Panc1 (cell line): ENCODE measurements at regions not wholly inside any gene's neighbourhood (a gene's known extent, or its start where the extent isn't known, plus 50 kb on each side); places are given as distances from the start of the nearest gene placed in this dataset.

Source experiments
- ATAC-seq: fragments of 200-7000 bp; cut with Tn5 transposase; 2 replicates; pipeline ENCODE4 v1.9.1; 2020; ENCODE audit warnings: mild to moderate bottlenecking, moderate library complexity
- BruUV-seq: library from RNA; stranded (reverse); fragments of 400-500 nt; replicated peaks from 2 replicates; lab custom pipeline; 2021; lab: Mats Ljungman, UMichigan
- CTCF ChIA-PET: fragments of 300-600 bp; sonication (Branson Sonifier 250); formaldehyde crosslinking; loops from one replicate; lab custom pipeline; 2022; ENCODE audit warnings: antibody characterized with exemption; lab: Charles Lee
- POLR2A ChIA-PET: fragments of 300-600 bp; sonication (Branson Sonifier 250); formaldehyde crosslinking; loops from one replicate; lab custom pipeline; 2022; ENCODE audit warnings: antibody characterized with exemption; lab: Charles Lee
- DNase-seq: peaks from one replicate; pipeline ENCODE4 v3.0.0-alpha.2; 2010; ENCODE audit warnings: low read depth, low spot score
- H3K27ac ChIP-seq: 2 replicates; pipeline ENCODE4 v1.5.1; 2011; ENCODE audit warnings: mild to moderate bottlenecking, low read length, inconsistent platforms
- H3K27me3 ChIP-seq: fragments of 200-500 bp; sonication (Bioruptor generic); 2 replicates; pipeline ENCODE4 v1.6.0; 2014; ENCODE audit warnings: low read length, inconsistent platforms; ENCODE audit not compliant: control insufficient read depth, insufficient read depth
- H3K36me3 ChIP-seq: fragments of 200-500 bp; sonication (Bioruptor generic); 2 replicates; pipeline ENCODE4 v1.5.1; 2014; ENCODE audit warnings: inconsistent platforms, mild to moderate bottlenecking, low read length, moderate library complexity; ENCODE audit not compliant: control insufficient read depth, insufficient read depth
- H3K4me1 ChIP-seq: 2 replicates; pipeline ENCODE4 v1.5.1; 2011; ENCODE audit warnings: inconsistent platforms, mild to moderate bottlenecking, low read length, moderate library complexity; ENCODE audit not compliant: control insufficient read depth, insufficient read depth
- H3K4me3 ChIP-seq, 2 experiments: 2 replicates each; pipeline ENCODE4 v1.5.1; 2011 to 2012; ENCODE audit warnings: low read depth in 2 of 2, low read length in 2 of 2, mild to moderate bottlenecking in 2 of 2, inconsistent platforms in 1 of 2, moderate library complexity in 1 of 2
- H3K9me3 ChIP-seq: fragments of 200-500 bp; sonication (Bioruptor generic); 2 replicates; pipeline ENCODE4 v1.5.1; 2014; ENCODE audit warnings: low read depth, mild to moderate bottlenecking, inconsistent platforms, low read length, moderate library complexity; ENCODE audit not compliant: control insufficient read depth, insufficient read depth
- POLR2AphosphoS5 ChIP-seq: IDR thresholded peaks from 2 replicates; pipeline ENCODE4 v1.6.1; 2012; ENCODE audit warnings: mild to moderate bottlenecking, low read depth, low read length, moderate library complexity
- REST ChIP-seq, 2 experiments: IDR thresholded peaks; 2 replicates each; pipeline ENCODE4 v1.6.1; 2011 to 2012; ENCODE audit warnings: low read depth in 2 of 2, control low read depth in 1 of 2, low read length in 1 of 2, mild to moderate bottlenecking in 1 of 2, moderate library complexity in 1 of 2; ENCODE audit not compliant: insufficient read depth in 1 of 2
- SIN3A ChIP-seq: IDR thresholded peaks from 2 replicates; pipeline ENCODE4 v1.6.1; 2012; ENCODE audit warnings: low read depth, mild to moderate bottlenecking, low read length, moderate library complexity, borderline replicate concordance; ENCODE audit not compliant: insufficient read depth
- TCF7L2 ChIP-seq: IDR thresholded peaks from 2 replicates; pipeline ENCODE4 v1.6.1; 2011; ENCODE audit warnings: mild to moderate bottlenecking, low read depth, low read length, inconsistent platforms
- in situ Hi-C: cut with HindIII; loops from 2 replicates; pipeline ENCODE4 v1.10.0; 2016; ENCODE audit warnings: low sequenced_read_pairs, low pct_unique_long_range_greater_than_20kb
- intact Hi-C: fragments of 100-400 bp; cut with micrococcal nuclease; formaldehyde crosslinking; loops from one replicate; pipeline ENCODE4 v1.10.0; 2022; ENCODE audit not compliant: unreplicated experiment
- TF ChIP-seq, protein P1 (sequence below): fragments of 450-650 bp; IDR thresholded peaks from 2 replicates; pipeline ENCODE4 v1.5.1; 2017; ENCODE audit warnings: mild to moderate bottlenecking

- Histone ChIP-seq H3K27me3 (0 out of 2 replicates have a peak, but pooled peaks cover 2% of the 10 kb centered on the region), H3K27ac (no peak overlapping the region), H3K4me3 (no peak overlapping the region), H3K9me3 (no peaks in the 10 kb centered on the region; the same call in 1 of the 2 replicates), H3K36me3 (no peaks in the 10 kb centered on the region), H3K4me1 (peaks cover 2% of the 10 kb centered on the region; the same call in 1 of the 2 replicates)
- CTCF ChIA-PET: interaction anchor here (0.9 kb wide), 1 partner anchor 457 kb away, joined by 3 read pairs; no protein-coding TSS in a partner anchor
- no peak for DNase-seq
- no TSS peak for BruUV-seq
- no peak for ATAC-seq
- no peak for TF ChIP-seq SIN3A
- POLR2A ChIA-PET: no interaction called here
- in situ Hi-C loops (no loop called here), intact Hi-C loops (loop anchor here (2.0 kb wide), 1 partner anchor 339 kb away; no protein-coding TSS in a partner anchor)
These were observed 456.1 kb downstream of the MFSD1 start for GRCh38 chr3:159257954-159258353.

- Histone ChIP-seq H3K9me3 (no peaks in the 10 kb centered on the region), H3K4me1 (peaks cover 2% of the 10 kb centered on the region; the same call in 1 of the 2 replicates), H3K36me3 (no peaks in the 10 kb centered on the region), H3K27ac (no peak overlapping the region), H3K4me3 (no peak overlapping the region), H3K27me3 (0 out of 2 replicates have a peak, but pooled peaks cover 2% of the 10 kb centered on the region)
- no TSS peak for BruUV-seq
- intact Hi-C loops (loop anchor here (2.0 kb wide), 1 partner anchor 340 kb away; no protein-coding TSS in a partner anchor), in situ Hi-C loops (no loop called here)
- ATAC-seq (no peak), DNase-seq (no peak)
- no peak for TF ChIP-seq REST (IDR thresholded peaks at IDR 0.05; ENCODE audit: insufficient read depth in 1 of 2, low read depth in 2 of 2, low read length in 1 of 2)
- TF ChIP-seq, protein P1, sequence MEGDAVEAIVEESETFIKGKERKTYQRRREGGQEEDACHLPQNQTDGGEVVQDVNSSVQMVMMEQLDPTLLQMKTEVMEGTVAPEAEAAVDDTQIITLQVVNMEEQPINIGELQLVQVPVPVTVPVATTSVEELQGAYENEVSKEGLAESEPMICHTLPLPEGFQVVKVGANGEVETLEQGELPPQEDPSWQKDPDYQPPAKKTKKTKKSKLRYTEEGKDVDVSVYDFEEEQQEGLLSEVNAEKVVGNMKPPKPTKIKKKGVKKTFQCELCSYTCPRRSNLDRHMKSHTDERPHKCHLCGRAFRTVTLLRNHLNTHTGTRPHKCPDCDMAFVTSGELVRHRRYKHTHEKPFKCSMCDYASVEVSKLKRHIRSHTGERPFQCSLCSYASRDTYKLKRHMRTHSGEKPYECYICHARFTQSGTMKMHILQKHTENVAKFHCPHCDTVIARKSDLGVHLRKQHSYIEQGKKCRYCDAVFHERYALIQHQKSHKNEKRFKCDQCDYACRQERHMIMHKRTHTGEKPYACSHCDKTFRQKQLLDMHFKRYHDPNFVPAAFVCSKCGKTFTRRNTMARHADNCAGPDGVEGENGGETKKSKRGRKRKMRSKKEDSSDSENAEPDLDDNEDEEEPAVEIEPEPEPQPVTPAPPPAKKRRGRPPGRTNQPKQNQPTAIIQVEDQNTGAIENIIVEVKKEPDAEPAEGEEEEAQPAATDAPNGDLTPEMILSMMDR: 0 out of 2 replicates have a peak, but pooled peaks have one; percentile 3
- POLR2A ChIA-PET: no interaction called here
- CTCF ChIA-PET: interaction anchor here (0.9 to 1.8 kb wide), 2 partner anchors 413 to 458 kb away, joined by 3 to 13 read pairs; no protein-coding TSS in a partner anchor
These were observed 457.1 kb downstream of the MFSD1 start for GRCh38 chr3:159258934-159259333.

GRCh38 chr3:159260049-159260662 lies 458.3 kb downstream of the MFSD1 start:
- peak; percentile 74; the same call in 1 of the 2 replicates for ATAC-seq
- no peak for DNase-seq
- H3K9me3 ChIP-seq: no peaks in the 10 kb centered on the region
- H3K27ac ChIP-seq: no peak overlapping the region
- H3K27me3 ChIP-seq: 0 out of 2 replicates have a peak, but pooled peaks cover 2% of the 10 kb centered on the region
- no peak overlapping the region for H3K4me3 ChIP-seq
- no TSS peak for BruUV-seq
- intact Hi-C loops (loop anchor here (1.0 kb wide), 2 partner anchors 414 to 465 kb away; no protein-coding TSS in a partner anchor), in situ Hi-C loops (no loop called here)
- CTCF ChIA-PET: interaction anchor here (0.5 to 1.8 kb wide), 9 partner anchors 39 to 1130 kb away, joined by 3 to 13 read pairs (median 3); no protein-coding TSS in a partner anchor
- H3K4me1 ChIP-seq: peaks cover 2% of the 10 kb centered on the region; the same call in 1 of the 2 replicates
- POLR2A ChIA-PET: no interaction called here
- TF ChIP-seq POLR2AphosphoS5: no peak
- TF ChIP-seq REST (IDR thresholded peaks at IDR 0.05; ENCODE audit: insufficient read depth in 1 of 2, low read depth in 2 of 2, low read length in 1 of 2): no peak
- no peak for TF ChIP-seq TCF7L2
- TF ChIP-seq, protein P1: peak; percentile 75
- TF ChIP-seq SIN3A: no peak
- H3K36me3 ChIP-seq: no peaks in the 10 kb centered on the region
